IPS-15b (cell line): ENCODE measurements at regions not wholly inside any gene's neighbourhood (a gene's known extent, or its start where the extent isn't known, plus 50 kb on each side); places are given as distances from the start of the nearest gene placed in this dataset.

Source experiments
- H3K27me3 ChIP-seq: one replicate; pipeline ENCODE4 v1.6.1; 2013; ENCODE audit warnings: low read length; ENCODE audit not compliant: control insufficient read depth, insufficient read depth
- H3K36me3 ChIP-seq: one replicate; pipeline ENCODE4 v1.6.1; 2013; ENCODE audit warnings: low read length; ENCODE audit not compliant: control insufficient read depth, insufficient read depth
- H3K4me1 ChIP-seq: one replicate; pipeline ENCODE4 v1.6.1; 2013; ENCODE audit warnings: mild to moderate bottlenecking, low read length; ENCODE audit not compliant: control insufficient read depth, insufficient read depth
- H3K4me3 ChIP-seq: one replicate; pipeline ENCODE4 v1.5.1; 2013; ENCODE audit warnings: low read depth, low read length
- H3K9ac ChIP-seq: one replicate; pipeline ENCODE4 v1.6.1; 2013; ENCODE audit warnings: low read depth, mild to moderate bottlenecking, low read length
- H3K9me3 ChIP-seq: one replicate; pipeline ENCODE4 v1.6.1; 2013; ENCODE audit warnings: mild to moderate bottlenecking, low read length; ENCODE audit not compliant: control insufficient read depth, insufficient read depth

DNA sequence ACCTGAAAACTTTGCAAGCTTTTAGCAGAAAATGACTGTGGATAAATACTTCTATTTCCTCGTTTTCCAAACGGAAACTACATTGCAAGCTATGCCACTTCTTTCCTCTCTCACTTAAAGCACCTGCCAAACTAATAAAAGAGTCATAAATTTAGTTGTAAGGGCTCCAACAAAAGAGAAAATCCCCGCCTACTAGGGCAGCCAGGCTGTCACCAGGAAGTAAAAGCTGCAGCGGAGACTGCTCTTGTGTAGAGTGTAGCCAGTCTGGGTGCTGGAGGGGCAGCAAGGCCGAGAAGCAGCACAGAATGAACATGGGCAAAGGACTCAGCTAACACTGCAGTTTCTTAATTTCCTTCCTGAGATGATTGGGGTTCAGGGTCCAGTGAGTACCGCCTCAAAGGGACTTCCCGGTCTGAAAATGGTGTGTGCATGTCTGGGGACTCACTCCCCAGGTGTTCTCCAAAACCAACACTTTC, 89.3 kb upstream of the MAML3 start:
- H3K4me3 ChIP-seq: no peak overlapping the region
- H3K4me1 ChIP-seq: peaks cover 19% of the 10 kb centered on the region
- H3K9me3 ChIP-seq: no peaks in the 10 kb centered on the region
- H3K27me3 ChIP-seq: no peaks in the 10 kb centered on the region
- no peaks in the 10 kb centered on the region for H3K36me3 ChIP-seq
- H3K9ac ChIP-seq: no peak overlapping the region

DNA sequence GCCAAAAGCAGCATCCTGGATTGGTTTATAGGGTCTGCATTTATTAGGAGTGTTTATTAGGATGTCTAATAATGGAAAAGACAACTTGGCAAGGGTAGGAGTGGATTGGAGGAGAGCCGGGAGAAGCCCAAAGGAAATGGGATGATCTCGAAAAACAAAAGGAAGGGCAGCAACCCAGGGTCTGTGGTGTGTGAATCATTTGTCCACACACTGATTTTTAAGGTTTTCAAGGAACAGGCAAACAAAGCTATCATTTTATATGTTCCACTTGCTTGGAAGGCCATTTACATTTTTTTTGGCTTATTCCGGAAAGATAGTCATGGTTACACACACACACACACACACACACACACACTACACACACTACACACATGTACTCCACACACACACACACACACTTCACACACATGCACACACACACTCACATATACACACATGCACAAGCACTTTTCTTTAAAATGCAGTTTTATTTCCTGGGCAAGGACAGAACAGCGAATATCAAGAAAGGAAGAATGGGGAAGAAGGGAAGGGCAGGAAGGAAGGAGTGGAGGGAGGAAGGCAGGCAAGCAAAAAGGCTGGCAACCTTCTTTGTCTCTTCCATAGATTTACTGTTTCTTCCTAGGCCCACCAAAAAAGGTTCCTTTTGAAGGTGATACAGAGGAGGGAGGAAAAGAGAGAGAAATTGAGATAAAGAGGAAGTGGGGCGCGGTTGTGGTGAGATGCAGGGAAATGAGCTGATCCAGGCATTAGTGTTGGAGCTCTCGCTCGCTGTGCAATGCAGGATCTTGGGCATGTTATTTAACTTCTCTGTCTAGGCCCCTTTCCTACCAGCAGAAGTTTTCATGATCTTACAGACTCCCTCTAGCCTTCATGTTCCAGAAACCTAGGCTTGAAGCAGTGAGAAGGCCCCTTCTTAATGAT, 88.6 kb upstream of the MAML3 start:
- Histone ChIP-seq H3K4me1 (peaks cover 26% of the 10 kb centered on the region), H3K9me3 (no peaks in the 10 kb centered on the region), H3K27me3 (no peaks in the 10 kb centered on the region), H3K36me3 (no peaks in the 10 kb centered on the region), H3K9ac (no peak overlapping the region), H3K4me3 (no peak overlapping the region)

DNA sequence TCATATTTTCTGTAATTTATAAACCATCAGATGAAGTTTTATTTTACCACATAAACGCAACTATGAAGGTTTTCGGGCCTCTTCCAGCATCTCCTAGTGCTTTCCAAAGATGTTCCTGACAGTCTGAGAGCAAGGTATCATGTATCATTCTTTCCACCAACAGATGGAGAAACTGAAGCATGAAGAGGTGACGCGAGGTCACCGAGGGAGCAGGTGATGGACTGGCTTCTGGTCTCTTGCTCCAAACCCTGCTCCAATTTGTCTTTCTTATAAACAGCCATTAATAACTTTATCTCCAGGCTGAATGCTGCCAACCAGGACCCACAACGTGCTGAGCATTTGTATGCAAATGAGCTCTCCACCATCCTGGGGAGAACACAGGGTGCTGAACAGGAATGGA, 86.3 kb upstream of the MAML3 start:
- H3K4me3 ChIP-seq: no peak overlapping the region
- H3K36me3 ChIP-seq: no peaks in the 10 kb centered on the region
- no peaks in the 10 kb centered on the region for H3K27me3 ChIP-seq
- no peaks in the 10 kb centered on the region for H3K9me3 ChIP-seq
- H3K9ac ChIP-seq: no peak overlapping the region
- H3K4me1 ChIP-seq: peaks cover 33% of the 10 kb centered on the region

DNA sequence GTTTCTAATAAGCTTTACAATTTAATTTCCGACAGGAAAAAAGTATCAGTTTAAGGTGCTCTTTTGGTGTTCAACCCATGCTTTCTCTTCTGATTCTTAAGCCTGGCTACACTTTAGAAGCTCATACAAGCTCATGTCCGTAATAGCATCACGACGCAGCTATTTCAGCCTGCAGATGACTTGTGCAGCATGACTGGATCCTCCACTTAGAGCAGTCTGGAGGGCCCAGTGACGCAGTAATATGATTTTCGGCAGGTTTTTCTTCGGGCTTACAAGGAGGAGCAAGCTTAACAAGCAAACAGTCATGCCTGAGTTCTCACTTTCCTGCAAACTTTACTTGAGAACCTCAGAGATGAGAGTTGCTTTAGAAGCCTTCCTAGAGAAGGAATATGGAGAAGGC, 85.3 kb upstream of the MAML3 start:
- no peaks in the 10 kb centered on the region for H3K36me3 ChIP-seq
- H3K4me3 ChIP-seq: no peak overlapping the region
- H3K9ac ChIP-seq: no peak overlapping the region
- H3K27me3 ChIP-seq: no peaks in the 10 kb centered on the region
- peaks cover 33% of the 10 kb centered on the region for H3K4me1 ChIP-seq
- no peaks in the 10 kb centered on the region for H3K9me3 ChIP-seq

DNA sequence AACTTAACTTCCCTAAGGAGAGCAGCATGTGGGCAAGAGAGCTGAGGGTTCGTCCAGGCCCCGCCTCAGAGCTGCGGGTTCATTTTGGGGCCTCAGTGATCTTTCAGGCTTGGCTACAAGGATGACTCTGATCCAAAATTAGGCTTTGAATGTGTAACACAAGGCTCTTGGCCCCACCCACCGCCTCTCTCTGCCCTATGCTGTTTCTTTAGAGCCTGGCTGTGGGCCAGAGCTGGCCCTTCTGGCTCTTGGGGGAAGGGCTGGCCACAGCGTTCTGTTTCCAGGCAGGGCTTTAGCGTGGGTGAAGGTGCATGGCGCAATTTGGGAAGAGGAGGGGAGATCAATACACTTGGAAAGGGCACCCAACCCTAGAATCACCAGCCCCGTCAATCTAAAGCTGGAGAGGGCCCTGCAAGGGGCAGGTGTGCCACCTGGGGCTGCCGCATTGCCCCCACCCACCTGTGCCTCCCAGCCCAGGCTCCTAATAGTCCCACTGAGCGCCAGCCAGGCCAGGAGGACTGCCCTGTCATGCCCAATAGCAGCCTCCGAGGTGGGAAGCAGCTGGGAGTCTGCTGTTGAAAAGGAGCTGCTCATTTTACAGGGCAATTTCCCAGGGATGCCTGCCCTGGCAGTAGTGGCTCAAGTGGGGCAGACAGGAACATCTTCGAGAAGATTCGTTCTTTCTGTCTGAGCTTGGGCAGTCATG, 84.5 kb upstream of the MAML3 start:
- H3K36me3 ChIP-seq: no peaks in the 10 kb centered on the region
- no peaks in the 10 kb centered on the region for H3K27me3 ChIP-seq
- no peaks in the 10 kb centered on the region for H3K9me3 ChIP-seq
- H3K4me1 ChIP-seq: peaks cover 32% of the 10 kb centered on the region
- H3K9ac ChIP-seq: no peak overlapping the region
- no peak overlapping the region for H3K4me3 ChIP-seq

DNA sequence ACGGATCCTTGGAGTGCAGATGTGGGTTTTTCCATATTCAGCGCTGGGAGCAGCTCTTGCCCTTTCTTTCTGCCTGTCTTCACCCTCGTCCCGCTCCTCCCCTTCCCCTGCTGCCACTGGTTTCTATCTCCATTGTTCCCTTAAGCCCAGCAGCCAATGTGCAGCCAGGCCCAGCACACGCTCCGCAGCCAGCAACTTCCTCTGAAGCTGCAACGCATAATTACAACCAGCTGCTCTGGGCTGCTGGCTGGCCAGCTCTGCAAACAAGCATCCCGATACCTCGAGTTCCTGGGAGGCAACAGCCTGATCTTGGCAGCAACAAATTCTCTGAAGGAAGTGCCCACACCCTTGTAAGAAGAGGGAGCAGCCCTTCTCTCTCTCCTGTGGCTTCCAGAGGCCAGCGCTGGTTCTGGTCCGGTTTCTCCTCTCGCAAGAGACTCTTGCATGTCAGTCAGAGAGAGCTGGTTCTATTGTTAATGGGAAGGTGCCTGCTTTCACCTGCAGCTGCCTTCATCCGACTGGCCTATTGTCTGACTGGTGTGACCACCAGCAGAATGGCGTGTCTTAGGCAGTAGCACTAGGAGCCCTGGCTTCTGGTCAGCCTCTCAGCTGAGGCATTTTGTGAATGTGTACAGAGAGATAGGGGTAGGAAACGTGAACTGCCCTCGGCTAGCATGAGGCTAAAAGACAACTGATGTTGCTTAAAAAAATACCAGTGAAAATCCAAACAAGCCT, 83.8 kb upstream of the MAML3 start:
- H3K36me3 ChIP-seq: no peaks in the 10 kb centered on the region
- H3K4me1 ChIP-seq: peaks cover 25% of the 10 kb centered on the region
- H3K4me3 ChIP-seq: peak overlapping the region; percentile 37
- no peaks in the 10 kb centered on the region for H3K27me3 ChIP-seq
- H3K9ac ChIP-seq: peak overlapping the region; percentile 54
- no peaks in the 10 kb centered on the region for H3K9me3 ChIP-seq

DNA sequence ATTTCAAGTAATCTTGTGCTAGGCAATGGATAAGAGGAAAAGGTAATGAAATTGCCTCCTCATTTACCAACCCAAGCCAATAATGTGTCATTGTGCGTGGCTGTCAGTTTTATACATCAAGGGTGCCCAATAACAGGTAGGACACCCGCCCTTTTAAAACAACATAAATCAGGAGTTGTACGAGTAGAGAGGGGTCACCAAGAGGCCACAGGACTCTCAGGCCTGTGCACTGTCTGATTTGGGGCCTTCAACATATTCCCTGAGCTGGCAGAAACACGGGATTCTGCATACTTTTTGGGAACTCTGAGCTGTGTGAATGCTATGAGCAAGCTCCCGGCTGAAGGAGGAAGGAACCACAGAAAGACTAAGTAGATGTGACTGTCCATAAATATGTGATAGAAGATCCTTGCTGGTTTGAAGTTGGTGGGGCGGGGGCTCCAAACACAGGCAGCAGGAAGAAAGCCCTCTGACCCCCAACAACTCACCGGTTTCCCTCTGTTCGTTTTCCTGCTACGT, 82.7 kb upstream of the MAML3 start:
- Histone ChIP-seq H3K4me1 (peaks cover 24% of the 10 kb centered on the region), H3K9ac (no peak overlapping the region), H3K9me3 (no peaks in the 10 kb centered on the region), H3K4me3 (no peak overlapping the region), H3K27me3 (no peaks in the 10 kb centered on the region), H3K36me3 (no peaks in the 10 kb centered on the region)

DNA sequence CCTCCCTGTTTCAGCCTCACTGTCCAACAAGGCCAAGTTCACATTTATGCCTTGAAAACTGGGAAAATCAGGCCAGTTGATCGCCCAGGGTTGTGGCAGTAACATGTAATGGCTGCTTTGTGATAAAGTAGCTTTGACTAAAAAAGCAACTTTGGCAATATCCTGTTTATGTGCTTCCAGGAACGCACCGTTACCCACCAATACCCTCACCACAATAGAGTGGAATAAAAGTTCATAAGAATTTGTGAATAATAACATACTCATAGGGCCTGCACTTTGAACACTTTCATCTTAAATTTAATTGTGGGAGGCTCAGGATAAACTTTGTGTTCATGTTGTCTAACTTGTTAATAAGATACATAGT, 80.7 kb upstream of the MAML3 start:
- Histone ChIP-seq H3K36me3 (no peaks in the 10 kb centered on the region), H3K9me3 (no peaks in the 10 kb centered on the region), H3K27me3 (no peaks in the 10 kb centered on the region), H3K4me1 (peaks cover 24% of the 10 kb centered on the region), H3K4me3 (no peak overlapping the region), H3K9ac (no peak overlapping the region)

DNA sequence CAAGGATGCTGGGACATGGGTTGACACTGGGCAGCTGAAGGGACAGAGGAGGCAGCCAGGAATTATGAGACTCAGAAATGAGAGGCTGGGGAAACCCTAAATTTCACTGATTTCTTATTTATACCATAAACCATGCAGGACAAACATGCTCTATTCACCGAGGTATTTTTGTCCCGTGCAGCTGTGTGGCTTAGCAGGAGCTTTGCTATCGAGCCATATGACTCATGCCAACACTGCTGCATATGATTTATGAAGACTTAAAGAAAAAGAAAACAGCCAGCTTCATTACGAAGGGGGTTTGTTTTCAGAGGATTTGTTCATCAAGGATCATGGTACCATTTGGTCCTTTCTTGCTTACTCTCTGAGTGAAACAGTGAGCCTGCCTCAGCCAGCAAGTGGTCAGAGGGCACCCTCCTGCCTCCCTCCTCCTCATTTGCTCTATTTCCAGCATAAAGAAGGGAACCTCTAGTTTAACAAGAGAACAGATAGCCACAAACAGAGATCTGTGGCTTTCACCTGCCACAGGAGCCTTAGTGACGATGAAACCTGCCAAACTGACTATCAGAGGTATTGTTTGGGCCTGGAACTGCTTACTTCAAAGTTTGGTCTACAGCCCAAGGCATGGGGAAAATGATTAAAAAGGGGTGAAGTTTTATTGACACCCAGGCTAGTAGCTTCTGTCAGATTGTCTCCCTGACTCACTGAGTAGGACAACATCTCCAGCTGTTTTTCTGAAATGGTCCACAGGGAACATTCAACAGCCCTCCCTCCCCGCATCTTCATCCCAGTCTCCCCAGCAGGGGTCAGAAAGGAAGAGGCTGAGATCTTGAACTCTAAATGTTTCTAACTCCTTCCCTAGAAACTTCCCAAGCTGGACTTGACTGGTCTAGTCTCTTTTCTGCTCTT, 80.1 kb upstream of the MAML3 start:
- H3K4me1 ChIP-seq: peaks cover 21% of the 10 kb centered on the region
- H3K9ac ChIP-seq: no peak overlapping the region
- no peaks in the 10 kb centered on the region for H3K9me3 ChIP-seq
- no peak overlapping the region for H3K4me3 ChIP-seq
- no peaks in the 10 kb centered on the region for H3K27me3 ChIP-seq
- no peaks in the 10 kb centered on the region for H3K36me3 ChIP-seq

DNA sequence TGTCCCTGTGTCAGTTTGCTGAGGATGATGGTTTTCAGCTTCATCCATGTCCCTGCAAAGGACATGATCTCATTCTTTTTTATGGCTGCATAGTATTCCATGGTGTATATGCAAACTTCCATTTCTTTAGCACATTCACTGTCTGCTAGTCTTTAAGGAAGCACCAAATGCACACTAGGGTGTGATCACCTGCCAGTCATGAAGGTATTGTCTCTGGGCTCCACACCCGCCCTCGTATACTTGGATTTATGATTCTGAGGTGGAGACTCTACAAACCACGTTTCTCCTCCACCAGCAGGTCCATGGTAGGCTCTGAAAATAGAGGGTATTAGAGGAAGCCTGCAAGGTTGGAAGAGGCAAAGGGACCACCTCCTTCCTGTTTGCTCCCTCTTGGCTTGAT, 75.9 kb upstream of the MAML3 start:
- H3K27me3 ChIP-seq: no peaks in the 10 kb centered on the region
- H3K36me3 ChIP-seq: no peaks in the 10 kb centered on the region
- H3K4me1 ChIP-seq: peaks cover 5% of the 10 kb centered on the region
- H3K9ac ChIP-seq: no peak overlapping the region
- H3K9me3 ChIP-seq: no peaks in the 10 kb centered on the region
- no peak overlapping the region for H3K4me3 ChIP-seq

DNA sequence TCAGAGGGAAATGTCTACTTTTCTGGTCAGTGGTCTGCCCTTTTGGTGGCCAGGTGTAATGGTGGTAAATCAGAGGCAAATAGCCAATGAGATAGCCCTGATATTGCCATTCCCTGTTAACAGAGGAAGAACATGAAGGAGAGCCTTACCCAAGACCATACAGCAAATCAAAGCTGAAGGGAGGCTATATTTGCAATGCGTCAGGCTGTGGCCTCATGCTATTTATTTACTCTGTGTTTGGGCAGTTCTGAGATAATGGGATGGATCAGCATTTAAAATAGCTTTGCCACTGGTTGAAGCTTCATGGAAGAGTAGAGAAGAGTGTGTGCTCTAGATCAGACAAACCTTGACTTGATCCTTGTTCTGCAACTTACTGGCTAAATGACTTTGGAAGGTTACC, 73.3 kb upstream of the MAML3 start:
- no peaks in the 10 kb centered on the region for H3K9me3 ChIP-seq
- H3K27me3 ChIP-seq: no peaks in the 10 kb centered on the region
- peaks cover 5% of the 10 kb centered on the region for H3K4me1 ChIP-seq
- H3K4me3 ChIP-seq: no peak overlapping the region
- no peak overlapping the region for H3K9ac ChIP-seq
- H3K36me3 ChIP-seq: no peaks in the 10 kb centered on the region
